GM19239 (cell line): ENCODE measurements at regions not wholly inside any gene's neighbourhood (a gene's known extent, or its start where the extent isn't known, plus 50 kb on each side); places are given as distances from the start of the nearest gene placed in this dataset.

ENCODE experiments used
- DNase-seq: peaks from one replicate; pipeline ENCODE4 v3.0.0; 2011; ENCODE audit warnings: low spot score; ENCODE audit not compliant: insufficient read length
- FAIRE-seq: peaks from 2 replicates; lab custom pipeline; 2011; peaks lifted over from hg19 to GRCh38; lab: Jason Lieb, UNC

GRCh38 chr12:105729181-105729771 is 398.8 kb downstream of the C12orf75 start:
- FAIRE-seq = no peak

GRCh38 chr12:105729926-105730325 is 399.4 kb downstream of the C12orf75 start:
- no peak for FAIRE-seq
- DNase-seq = no peak

More at GRCh38 chr12:105729181-105729771, 398.8 kb downstream of the C12orf75 start:
- DNase-seq = no peak

- FAIRE-seq = no peak
Observed at GRCh38 chr12:105733579-105733978, 403.1 kb downstream of the C12orf75 start.

GRCh38 chr12:105736498-105736897 is 402.3 kb downstream of the NUAK1 start:
- FAIRE-seq (no peak), DNase-seq (no peak)

More at GRCh38 chr12:105733579-105733978, 403.1 kb downstream of the C12orf75 start:
- no peak for DNase-seq

- DNase-seq (no peak), FAIRE-seq (no peak)
Observed at GRCh38 chr12:105738051-105738450, 400.7 kb downstream of the NUAK1 start.

GRCh38 chr12:105740369-105740768 is 398.4 kb downstream of the NUAK1 start:
- DNase-seq (no peak), FAIRE-seq (no peak)

- no peak for DNase-seq
- no peak for FAIRE-seq
Observed at GRCh38 chr12:105740970-105741725, 397.6 kb downstream of the NUAK1 start.

GRCh38 chr12:105741786-105742566 is 396.8 kb downstream of the NUAK1 start:
- FAIRE-seq (no peak), DNase-seq (no peak)

GRCh38 chr12:105742567-105742874 is 396.2 kb downstream of the NUAK1 start:
- FAIRE-seq = no peak
- DNase-seq = no peak

- no peak for FAIRE-seq
- no peak for DNase-seq
Observed at GRCh38 chr12:105744371-105745058, 394.2 kb downstream of the NUAK1 start.

GRCh38 chr12:105745811-105746210 is 392.9 kb downstream of the NUAK1 start:
- DNase-seq = no peak
- no peak for FAIRE-seq

GRCh38 chr12:105748806-105749600 is 389.8 kb downstream of the NUAK1 start:
- FAIRE-seq (no peak), DNase-seq (no peak)

- no peak for DNase-seq
- FAIRE-seq = no peak
Observed at GRCh38 chr12:105750096-105750495, 388.7 kb downstream of the NUAK1 start.

- DNase-seq (no peak), FAIRE-seq (no peak)
Observed at GRCh38 chr12:105754313-105754712, 384.4 kb downstream of the NUAK1 start.

GRCh38 chr12:105756961-105757360 is 381.8 kb downstream of the NUAK1 start:
- FAIRE-seq = no peak
- DNase-seq = no peak

- DNase-seq (no peak), FAIRE-seq (no peak)
Observed at GRCh38 chr12:105759149-105759548, 379.6 kb downstream of the NUAK1 start.

- FAIRE-seq (no peak), DNase-seq (no peak)
Observed at GRCh38 chr12:105761075-105761474, 377.7 kb downstream of the NUAK1 start.

GRCh38 chr12:105764216-105764835 is 374.4 kb downstream of the NUAK1 start:
- no peak for DNase-seq
- no peak for FAIRE-seq
